ENCODE measurements at regions not wholly inside any gene's neighbourhood (a gene's known extent, or its start where the extent isn't known, plus 50 kb on each side); places are given as distances from the start of the nearest gene placed in this dataset.

- no peak overlapping the region for H3K4me3 ChIP-seq (ENCODE audit: low read length)
- H3K4me1 ChIP-seq (ENCODE audit: control insufficient read depth, insufficient read depth, low read length), result no peaks in the 10 kb centered on the region
- H3K27me3 ChIP-seq (ENCODE audit: control insufficient read depth, insufficient read depth, low read length), result no peaks in the 10 kb centered on the region
- peaks cover 14% of the 10 kb centered on the region for H3K9me3 ChIP-seq (ENCODE audit: control insufficient read depth, low read depth, low read length)
- no peak for DNase-seq
- peaks cover 2% of the 10 kb centered on the region for H3K36me3 ChIP-seq (ENCODE audit: control insufficient read depth, insufficient read depth, low read length)
- no peak overlapping the region for H3K27ac ChIP-seq (ENCODE audit: low read length)
- no CpG with 5 or more reads among the region's 3 CpGs for WGBS (ENCODE audit: insufficient coverage, low lambda C conversion rate)
These were observed 414.2 kb downstream of the SHANK2 start for GRCh38 chr11:70838198-70838597.

- Histone ChIP-seq H3K4me3 (ENCODE audit: low read length) (no peak overlapping the region), H3K27ac (ENCODE audit: low read length) (no peak overlapping the region), H3K36me3 (ENCODE audit: control insufficient read depth, insufficient read depth, low read length) (peaks cover 2% of the 10 kb centered on the region), H3K27me3 (ENCODE audit: control insufficient read depth, insufficient read depth, low read length) (no peaks in the 10 kb centered on the region), H3K9me3 (ENCODE audit: control insufficient read depth, low read depth, low read length) (peaks cover 14% of the 10 kb centered on the region), H3K4me1 (ENCODE audit: control insufficient read depth, insufficient read depth, low read length) (no peaks in the 10 kb centered on the region)
- WGBS (ENCODE audit: insufficient coverage, low lambda C conversion rate), result 100% methylated on average over 1 of the region's 10 CpGs
- no peak for DNase-seq
These were observed 412.5 kb downstream of the SHANK2 start for GRCh38 chr11:70839851-70840250.

GRCh38 chr11:70841264-70841663 lies 411.1 kb downstream of the SHANK2 start:
- H3K4me3 ChIP-seq (ENCODE audit: low read length), result no peak overlapping the region
- H3K9me3 ChIP-seq (ENCODE audit: control insufficient read depth, low read depth, low read length), result peaks cover 14% of the 10 kb centered on the region
- no peaks in the 10 kb centered on the region for H3K4me1 ChIP-seq (ENCODE audit: control insufficient read depth, insufficient read depth, low read length)
- peaks cover 2% of the 10 kb centered on the region for H3K36me3 ChIP-seq (ENCODE audit: control insufficient read depth, insufficient read depth, low read length)
- no peaks in the 10 kb centered on the region for H3K27me3 ChIP-seq (ENCODE audit: control insufficient read depth, insufficient read depth, low read length)
- H3K27ac ChIP-seq (ENCODE audit: low read length), result no peak overlapping the region
- no peak for DNase-seq
- no CpG with 5 or more reads among the region's 8 CpGs for WGBS (ENCODE audit: insufficient coverage, low lambda C conversion rate)

GRCh38 chr11:70842256-70842655 lies 410.1 kb downstream of the SHANK2 start:
- Histone ChIP-seq H3K36me3 (ENCODE audit: control insufficient read depth, insufficient read depth, low read length) (peaks cover 2% of the 10 kb centered on the region), H3K4me1 (ENCODE audit: control insufficient read depth, insufficient read depth, low read length) (no peaks in the 10 kb centered on the region), H3K27ac (ENCODE audit: low read length) (no peak overlapping the region), H3K9me3 (ENCODE audit: control insufficient read depth, low read depth, low read length) (peaks cover 14% of the 10 kb centered on the region), H3K4me3 (ENCODE audit: low read length) (no peak overlapping the region), H3K27me3 (ENCODE audit: control insufficient read depth, insufficient read depth, low read length) (no peaks in the 10 kb centered on the region)
- no peak for DNase-seq
- no CpG with 5 or more reads among the region's 6 CpGs for whole genome bisulfite sequencing (ENCODE audit: insufficient coverage, low lambda C conversion rate)

- Histone ChIP-seq H3K27ac (ENCODE audit: low read length) (no peak overlapping the region), H3K36me3 (ENCODE audit: control insufficient read depth, insufficient read depth, low read length) (peaks cover 2% of the 10 kb centered on the region), H3K9me3 (ENCODE audit: control insufficient read depth, low read depth, low read length) (peaks cover 14% of the 10 kb centered on the region), H3K4me1 (ENCODE audit: control insufficient read depth, insufficient read depth, low read length) (no peaks in the 10 kb centered on the region), H3K27me3 (ENCODE audit: control insufficient read depth, insufficient read depth, low read length) (no peaks in the 10 kb centered on the region), H3K4me3 (ENCODE audit: low read length) (no peak overlapping the region)
- WGBS (ENCODE audit: insufficient coverage, low lambda C conversion rate), result no CpG with 5 or more reads among the region's 14 CpGs
- DNase-seq, result no peak
These were observed 409.7 kb downstream of the SHANK2 start for GRCh38 chr11:70842701-70843100.

GRCh38 chr11:70843906-70844305 lies 408.5 kb downstream of the SHANK2 start:
- peaks cover 8% of the 10 kb centered on the region for H3K9me3 ChIP-seq (ENCODE audit: control insufficient read depth, low read depth, low read length)
- WGBS (ENCODE audit: insufficient coverage, low lambda C conversion rate), result no CpG with 5 or more reads among the region's 6 CpGs
- H3K27me3 ChIP-seq (ENCODE audit: control insufficient read depth, insufficient read depth, low read length), result no peaks in the 10 kb centered on the region
- H3K27ac ChIP-seq (ENCODE audit: low read length), result no peak overlapping the region
- H3K36me3 ChIP-seq (ENCODE audit: control insufficient read depth, insufficient read depth, low read length), result peaks cover 2% of the 10 kb centered on the region
- H3K4me3 ChIP-seq (ENCODE audit: low read length), result no peak overlapping the region
- DNase-seq, result no peak
- no peaks in the 10 kb centered on the region for H3K4me1 ChIP-seq (ENCODE audit: control insufficient read depth, insufficient read depth, low read length)

GRCh38 chr11:70844387-70844786 lies 408.0 kb downstream of the SHANK2 start:
- H3K27ac ChIP-seq (ENCODE audit: low read length), result no peak overlapping the region
- 80% methylated on average over 3 of the region's 14 CpGs for WGBS (ENCODE audit: insufficient coverage, low lambda C conversion rate)

GRCh38 chr11:70845591-70846041 lies 406.8 kb downstream of the SHANK2 start:
- Histone ChIP-seq H3K4me3 (ENCODE audit: low read length) (no peak overlapping the region), H3K27me3 (ENCODE audit: control insufficient read depth, insufficient read depth, low read length) (no peaks in the 10 kb centered on the region), H3K4me1 (ENCODE audit: control insufficient read depth, insufficient read depth, low read length) (no peaks in the 10 kb centered on the region), H3K9me3 (ENCODE audit: control insufficient read depth, low read depth, low read length) (peaks cover 2% of the 10 kb centered on the region), H3K36me3 (ENCODE audit: control insufficient read depth, insufficient read depth, low read length) (no peaks in the 10 kb centered on the region), H3K27ac (ENCODE audit: low read length) (no peak overlapping the region)
- WGBS (ENCODE audit: insufficient coverage, low lambda C conversion rate), result 80% methylated on average over 3 of the region's 16 CpGs
- no peak for DNase-seq

More at GRCh38 chr11:70844387-70844786, 408.0 kb downstream of the SHANK2 start:
- Histone ChIP-seq H3K9me3 (ENCODE audit: control insufficient read depth, low read depth, low read length) (peaks cover 5% of the 10 kb centered on the region), H3K4me3 (ENCODE audit: low read length) (no peak overlapping the region), H3K4me1 (ENCODE audit: control insufficient read depth, insufficient read depth, low read length) (no peaks in the 10 kb centered on the region), H3K36me3 (ENCODE audit: control insufficient read depth, insufficient read depth, low read length) (peaks cover 2% of the 10 kb centered on the region), H3K27me3 (ENCODE audit: control insufficient read depth, insufficient read depth, low read length) (no peaks in the 10 kb centered on the region)
- no peak for DNase-seq

- no peaks in the 10 kb centered on the region for H3K27me3 ChIP-seq (ENCODE audit: control insufficient read depth, insufficient read depth, low read length)
- H3K9me3 ChIP-seq (ENCODE audit: control insufficient read depth, low read depth, low read length), result peaks cover 2% of the 10 kb centered on the region
- no peak for DNase-seq
- no peak overlapping the region for H3K27ac ChIP-seq (ENCODE audit: low read length)
- H3K36me3 ChIP-seq (ENCODE audit: control insufficient read depth, insufficient read depth, low read length), result no peaks in the 10 kb centered on the region
- no peak overlapping the region for H3K4me3 ChIP-seq (ENCODE audit: low read length)
- 70% methylated on average over 2 of the region's 22 CpGs for WGBS (ENCODE audit: insufficient coverage, low lambda C conversion rate)
- H3K4me1 ChIP-seq (ENCODE audit: control insufficient read depth, insufficient read depth, low read length), result no peaks in the 10 kb centered on the region
These were observed 405.4 kb downstream of the SHANK2 start for GRCh38 chr11:70846781-70847655.

- Histone ChIP-seq H3K4me3 (ENCODE audit: low read length) (no peak overlapping the region), H3K9me3 (ENCODE audit: control insufficient read depth, low read depth, low read length) (peaks cover 2% of the 10 kb centered on the region), H3K27me3 (ENCODE audit: control insufficient read depth, insufficient read depth, low read length) (no peaks in the 10 kb centered on the region), H3K27ac (ENCODE audit: low read length) (no peak overlapping the region), H3K36me3 (ENCODE audit: control insufficient read depth, insufficient read depth, low read length) (no peaks in the 10 kb centered on the region), H3K4me1 (ENCODE audit: control insufficient read depth, insufficient read depth, low read length) (no peaks in the 10 kb centered on the region)
- DNase-seq, result no peak
- WGBS (ENCODE audit: insufficient coverage, low lambda C conversion rate), result no CpG with 5 or more reads among the region's 13 CpGs
These were observed 404.1 kb downstream of the SHANK2 start for GRCh38 chr11:70848243-70848750.
